CD4-positive, CD25-positive, alpha-beta regulatory T cell (primary cell): ENCODE measurements at regions not wholly inside any gene's neighbourhood (a gene's known extent, or its start where the extent isn't known, plus 50 kb on each side); places are given as distances from the start of the nearest gene placed in this dataset.
"Not testable (repeated sequence)": the region's sequence is repeated elsewhere in the genome, so short reads cannot be mapped to it uniquely, and the experiment has no call there.

Source experiments
- ATAC-seq, 2 donors: fragments of 150-1000 bp; cut with Tn5 transposase; one replicate each; pipeline ENCODE4 v1.10.0; 2021; ENCODE audit warnings: low read depth in 2 of 2, moderate number of reproducible peaks in 2 of 2, moderate library complexity in 1 of 2
- DNase-seq, 3 donors: peaks; one replicate each; pipeline versions ENCODE4 v3.0.0 to v3.0.0-alpha.2; 2012 to 2022; ENCODE audit warnings: mixed read lengths in 1 of 3
- H3K27ac ChIP-seq: one replicate; pipeline ENCODE4 v1.7.0; 2013; ENCODE audit warnings: mild to moderate bottlenecking, low read length; ENCODE audit not compliant: insufficient read depth, poor library complexity, severe bottlenecking
- H3K27me3 ChIP-seq: one replicate; pipeline ENCODE4 v1.7.0; 2013; ENCODE audit warnings: low read length; ENCODE audit not compliant: control insufficient read depth, insufficient read depth
- H3K36me3 ChIP-seq: one replicate; pipeline ENCODE4 v1.7.0; 2013; ENCODE audit warnings: mild to moderate bottlenecking, low read length, moderate library complexity; ENCODE audit not compliant: control insufficient read depth, insufficient read depth
- H3K4me1 ChIP-seq: 2 replicates; pipeline ENCODE4 v1.7.0; 2013; ENCODE audit warnings: mild to moderate bottlenecking, low read length; ENCODE audit not compliant: insufficient read depth, control insufficient read depth, poor library complexity, severe bottlenecking
- H3K4me3 ChIP-seq: one replicate; pipeline ENCODE4 v1.7.0; 2013; ENCODE audit warnings: low read depth, mild to moderate bottlenecking, low read length, moderate library complexity
- H3K9me3 ChIP-seq, 2 experiments: 1 replicate in 1 of 2; 2 replicates in 1 of 2; pipeline ENCODE4 v1.7.0; 2013; ENCODE audit warnings: low read length in 2 of 2, mild to moderate bottlenecking in 1 of 2, moderate library complexity in 1 of 2; ENCODE audit not compliant: control insufficient read depth in 2 of 2
- H3K27ac Mint-ChIP-seq, 3 donors: one replicate each; pipeline ENCODE4 v1.8.0; 2020 to 2022; ENCODE audit warnings: mild to moderate bottlenecking in 3 of 3, mixed read lengths in 3 of 3, moderate library complexity in 2 of 3
- H3K27me3 Mint-ChIP-seq: one replicate; pipeline ENCODE4 v1.8.0; 2022; ENCODE audit warnings: mild to moderate bottlenecking, mixed read lengths
- H3K36me3 Mint-ChIP-seq: one replicate; pipeline ENCODE4 v1.8.0; 2020; ENCODE audit warnings: mixed read lengths
- H3K4me1 Mint-ChIP-seq, 4 donors: one replicate each; pipeline ENCODE4 v1.8.0; 2020 to 2022; ENCODE audit warnings: mixed read lengths in 4 of 4, mild to moderate bottlenecking in 1 of 4
- H3K4me3 Mint-ChIP-seq, 4 donors: one replicate each; pipeline ENCODE4 v1.8.0; 2020 to 2022; ENCODE audit warnings: mild to moderate bottlenecking in 4 of 4, mixed read lengths in 4 of 4, moderate library complexity in 3 of 4
- H3K9me3 Mint-ChIP-seq, 7 donors: one replicate each; pipeline ENCODE4 v1.8.0; 2020 to 2022; ENCODE audit warnings: mixed read lengths in 7 of 7, mild to moderate bottlenecking in 3 of 7, moderate library complexity in 2 of 7

DNA sequence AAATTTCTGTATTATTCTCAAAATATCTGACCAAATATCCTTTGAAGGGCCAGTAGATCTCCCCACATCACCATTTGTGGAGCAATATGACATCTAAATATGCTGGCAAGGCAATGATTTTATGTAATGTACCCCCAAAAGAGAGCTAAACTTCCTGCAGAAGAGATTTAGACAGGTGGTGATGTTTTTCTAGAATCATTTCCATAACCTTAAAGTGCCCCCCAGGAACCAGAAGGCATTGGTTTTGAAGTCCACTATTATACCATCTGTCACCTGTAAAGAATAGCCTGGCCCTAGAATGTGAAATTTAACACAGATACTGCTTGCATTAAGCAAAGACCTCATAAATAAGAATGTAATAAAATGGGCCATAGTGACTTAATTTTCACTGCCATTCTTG is 77.9 kb upstream of the ABLIM1 start:
- H3K4me3 Mint-ChIP-seq = no peak overlapping the region
- ATAC-seq = no peak
- Histone ChIP-seq H3K36me3 (no peaks in the 10 kb centered on the region), H3K4me1 (no peaks in the 10 kb centered on the region), H3K27ac (no peak overlapping the region), H3K27me3 (no peaks in the 10 kb centered on the region), H3K4me3 (no peak overlapping the region), H3K9me3 (no peaks in the 10 kb centered on the region)
- H3K27ac Mint-ChIP-seq = no peak overlapping the region
- no peak for DNase-seq
- no peaks in the 10 kb centered on the region for H3K9me3 Mint-ChIP-seq
- peaks cover 0 to 8% (median under 1%) of the 10 kb centered on the region in 4 donors for H3K4me1 Mint-ChIP-seq
- H3K36me3 Mint-ChIP-seq = no peaks in the 10 kb centered on the region
- peaks cover 4% of the 10 kb centered on the region for H3K27me3 Mint-ChIP-seq

DNA sequence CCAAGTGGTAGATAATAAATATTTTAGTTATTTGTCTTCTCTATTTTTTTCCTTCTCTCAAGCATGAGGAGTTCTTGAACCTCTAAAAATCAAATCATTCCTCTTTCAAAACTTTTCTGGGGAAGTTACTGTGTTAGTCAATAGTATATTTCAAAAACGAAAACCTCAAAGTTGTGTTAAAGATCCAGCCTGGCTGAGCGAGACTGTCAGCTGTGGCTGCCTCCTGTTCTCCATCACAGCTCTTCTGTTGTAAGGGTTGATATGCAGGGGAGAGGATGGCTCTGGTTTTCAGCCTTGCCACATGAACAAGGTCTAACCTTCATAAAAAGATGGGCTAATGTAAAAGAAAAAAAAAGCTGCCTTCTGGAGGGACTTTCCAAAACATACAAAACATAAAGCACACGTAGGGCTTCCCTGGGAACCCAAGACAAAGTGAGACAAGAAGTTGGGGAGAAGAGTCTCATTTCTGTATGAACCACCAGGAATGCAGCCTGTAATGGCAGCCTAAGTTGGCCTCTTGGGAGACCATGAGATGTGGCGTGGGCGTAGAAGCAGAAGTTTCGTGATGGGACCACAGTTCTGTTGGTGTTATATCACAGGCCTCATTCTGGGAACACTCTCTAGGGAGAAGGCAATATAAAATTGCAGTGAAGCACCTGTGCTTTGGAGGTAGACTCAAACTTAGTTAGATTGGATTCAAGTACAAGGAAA is 77.9 kb upstream of the FHIP2A start:
- Histone ChIP-seq H3K27me3 (no peaks in the 10 kb centered on the region), H3K9me3 (no peaks in the 10 kb centered on the region), H3K4me1 (no peaks in the 10 kb centered on the region), H3K4me3 (no peak overlapping the region), H3K36me3 (no peaks in the 10 kb centered on the region), H3K27ac (no peak overlapping the region)
- no peaks in the 10 kb centered on the region for H3K27me3 Mint-ChIP-seq
- H3K9me3 Mint-ChIP-seq = no peaks in the 10 kb centered on the region
- DNase-seq (no peak), ATAC-seq (no peak)
- no peak overlapping the region for H3K4me3 Mint-ChIP-seq
- peaks cover 0 to 21% (median 5%) of the 10 kb centered on the region in 4 donors for H3K4me1 Mint-ChIP-seq
- peak overlapping the region in 1 of 3 donors; percentile 18 for H3K27ac Mint-ChIP-seq
- H3K36me3 Mint-ChIP-seq = peaks cover 3% of the 10 kb centered on the region

DNA sequence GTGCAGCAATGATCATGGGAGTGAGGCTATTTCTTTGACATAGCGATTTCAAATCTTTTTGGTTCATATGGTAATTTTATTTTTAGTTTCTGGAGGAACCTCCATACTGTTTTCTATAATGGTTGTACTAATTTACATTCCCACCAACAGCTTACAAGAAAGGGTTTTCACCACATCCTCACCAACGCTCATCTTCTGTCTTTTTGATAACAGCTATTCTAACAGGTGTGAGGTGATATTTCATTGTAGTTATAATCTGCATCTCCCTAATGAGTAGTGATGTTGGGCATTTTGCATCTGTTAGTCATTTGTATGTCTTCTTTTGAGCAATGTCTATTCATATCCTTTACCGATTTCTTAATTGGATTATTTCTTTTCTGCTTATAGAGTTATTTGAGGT is 75.0 kb upstream of the FHIP2A start:
- Histone ChIP-seq H3K9me3 (no peaks in the 10 kb centered on the region), H3K4me3 (no peak overlapping the region), H3K27ac (no peak overlapping the region), H3K36me3 (no peaks in the 10 kb centered on the region), H3K4me1 (no peaks in the 10 kb centered on the region), H3K27me3 (no peaks in the 10 kb centered on the region)
- no peak for DNase-seq
- Mint-ChIP-seq H3K4me1 (peaks cover 0 to 21% (median 10%) of the 10 kb centered on the region in 4 donors), H3K27ac (peak overlapping the region in 1 of 3 donors; percentile 18), H3K36me3 (peaks cover 3% of the 10 kb centered on the region), H3K9me3 (no peaks in the 10 kb centered on the region), H3K27me3 (no peaks in the 10 kb centered on the region), H3K4me3 (no peak overlapping the region)
- no peak for ATAC-seq

DNA sequence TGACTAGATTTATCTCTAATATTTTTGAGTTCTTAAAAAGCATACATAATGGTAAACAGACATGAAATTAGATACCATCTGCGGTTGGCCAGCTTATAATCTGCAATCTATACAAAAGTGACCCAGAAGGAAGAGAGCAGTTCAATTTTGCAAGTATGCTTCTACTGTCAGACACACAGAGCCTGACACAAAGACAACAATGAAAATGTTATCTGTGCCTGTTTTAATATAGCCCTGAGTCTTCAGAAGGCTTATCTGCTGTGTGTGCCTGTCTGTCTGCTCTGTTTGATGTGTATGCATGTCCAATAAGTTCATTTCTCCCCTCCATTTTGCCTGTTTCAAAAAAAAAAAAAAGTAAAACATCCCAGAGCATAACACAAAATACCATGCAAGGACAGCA is 73.3 kb upstream of the FHIP2A start:
- H3K36me3 ChIP-seq = no peaks in the 10 kb centered on the region
- DNase-seq (no peak), ATAC-seq (no peak)
- Mint-ChIP-seq H3K4me3 (no peak overlapping the region), H3K9me3 (peaks cover 0 to 2% (median 0%) of the 10 kb centered on the region in 7 donors), H3K27ac (no peak overlapping the region), H3K36me3 (peaks cover 6% of the 10 kb centered on the region), H3K27me3 (no peaks in the 10 kb centered on the region), H3K4me1 (peaks cover 0 to 21% (median 10%) of the 10 kb centered on the region in 4 donors)
- H3K27me3 ChIP-seq = no peaks in the 10 kb centered on the region
- no peak overlapping the region for H3K27ac ChIP-seq
- no peak overlapping the region for H3K4me3 ChIP-seq
- H3K4me1 ChIP-seq = no peaks in the 10 kb centered on the region
- no peaks in the 10 kb centered on the region for H3K9me3 ChIP-seq

DNA sequence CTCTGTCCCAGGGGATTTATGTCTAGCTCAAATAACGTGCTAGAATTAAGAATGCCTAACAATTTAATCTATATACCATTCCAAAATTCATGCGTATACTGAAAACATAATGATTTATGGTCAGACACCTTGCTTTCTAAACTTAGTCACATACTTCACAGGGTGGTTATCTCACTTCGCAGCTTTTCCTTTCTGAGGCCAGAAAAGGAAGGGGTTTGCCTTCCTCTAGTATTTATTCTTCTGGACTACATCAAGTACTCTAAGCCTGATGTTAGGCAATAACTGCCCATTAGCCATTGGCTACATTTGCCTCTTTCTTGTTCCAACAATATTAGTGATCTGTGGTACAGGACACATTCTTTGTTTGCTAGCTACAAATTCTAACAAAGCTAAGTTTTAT is 72.6 kb upstream of the FHIP2A start:
- Histone ChIP-seq H3K9me3 (no peaks in the 10 kb centered on the region), H3K4me1 (no peaks in the 10 kb centered on the region), H3K27me3 (no peaks in the 10 kb centered on the region), H3K36me3 (no peaks in the 10 kb centered on the region), H3K27ac (no peak overlapping the region), H3K4me3 (no peak overlapping the region)
- H3K4me3 Mint-ChIP-seq = no peak overlapping the region
- ATAC-seq (no peak), DNase-seq (no peak)
- H3K27me3 Mint-ChIP-seq = no peaks in the 10 kb centered on the region
- H3K4me1 Mint-ChIP-seq = peaks cover 0 to 21% (median 10%) of the 10 kb centered on the region in 4 donors
- H3K36me3 Mint-ChIP-seq = peaks cover 6% of the 10 kb centered on the region
- H3K9me3 Mint-ChIP-seq = peaks cover 0 to 2% (median 0%) of the 10 kb centered on the region in 7 donors
- no peak overlapping the region for H3K27ac Mint-ChIP-seq

DNA sequence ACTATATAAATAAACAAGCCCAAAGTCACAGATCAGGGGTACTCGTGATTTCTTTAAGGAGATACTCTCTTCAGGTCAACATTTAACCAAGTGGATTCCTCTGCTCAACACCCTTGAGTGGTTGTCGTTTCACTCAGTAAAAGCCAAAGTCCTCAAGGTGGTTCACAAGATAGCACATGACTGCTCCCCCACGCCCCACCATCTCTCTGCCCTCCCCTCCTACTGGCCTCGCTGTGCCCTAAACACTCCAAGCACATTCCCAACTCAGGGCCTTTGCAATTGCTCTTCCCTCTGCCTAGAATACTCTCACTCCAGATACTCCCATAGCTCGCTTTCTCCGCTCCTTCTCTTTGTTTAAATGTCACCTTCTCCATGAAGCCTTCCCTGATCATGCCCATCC is 72.1 kb upstream of the FHIP2A start:
- no peaks in the 10 kb centered on the region for H3K27me3 ChIP-seq
- H3K4me1 ChIP-seq = no peaks in the 10 kb centered on the region
- DNase-seq = no peak
- peaks cover 0 to 21% (median 10%) of the 10 kb centered on the region in 4 donors for H3K4me1 Mint-ChIP-seq
- no peak for ATAC-seq
- no peaks in the 10 kb centered on the region for H3K36me3 ChIP-seq
- H3K4me3 ChIP-seq = no peak overlapping the region
- H3K27ac Mint-ChIP-seq = peak overlapping the region in 1 of 3 donors; percentile 52
- no peaks in the 10 kb centered on the region for H3K27me3 Mint-ChIP-seq
- no peaks in the 10 kb centered on the region for H3K9me3 ChIP-seq
- H3K27ac ChIP-seq = no peak overlapping the region
- H3K36me3 Mint-ChIP-seq = peaks cover 6% of the 10 kb centered on the region
- H3K9me3 Mint-ChIP-seq = peaks cover 0 to 2% (median 0%) of the 10 kb centered on the region in 7 donors
- no peak overlapping the region for H3K4me3 Mint-ChIP-seq

DNA sequence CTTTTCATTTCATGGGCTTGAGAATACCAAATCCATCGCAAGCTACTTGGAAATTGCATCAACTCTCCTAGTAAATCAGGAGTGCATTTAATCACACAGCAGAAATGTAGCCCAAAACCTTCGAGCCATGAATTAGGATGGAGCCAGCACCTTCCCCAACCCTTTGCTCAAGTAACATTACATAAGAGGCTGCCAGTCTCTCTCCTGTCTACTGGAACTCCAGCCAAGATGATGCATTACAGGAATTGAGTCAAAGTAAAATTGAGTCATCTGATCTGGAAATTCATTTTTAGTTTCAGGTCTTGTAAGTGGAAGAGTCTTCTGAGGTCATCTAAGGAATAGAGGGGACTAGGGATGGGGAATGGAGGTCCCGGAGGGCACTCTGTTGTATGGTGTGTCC is 69.7 kb upstream of the FHIP2A start:
- H3K27ac Mint-ChIP-seq = no peak overlapping the region
- no peak for DNase-seq
- Histone ChIP-seq H3K4me3 (no peak overlapping the region), H3K27ac (no peak overlapping the region), H3K4me1 (no peaks in the 10 kb centered on the region), H3K27me3 (no peaks in the 10 kb centered on the region), H3K9me3 (no peaks in the 10 kb centered on the region), H3K36me3 (no peaks in the 10 kb centered on the region)
- H3K4me1 Mint-ChIP-seq = peaks cover 0 to 10% (median 4%) of the 10 kb centered on the region in 4 donors
- no peak overlapping the region for H3K4me3 Mint-ChIP-seq
- peaks cover 0 to 2% (median 0%) of the 10 kb centered on the region in 7 donors for H3K9me3 Mint-ChIP-seq
- H3K27me3 Mint-ChIP-seq = no peaks in the 10 kb centered on the region
- H3K36me3 Mint-ChIP-seq = peaks cover 3% of the 10 kb centered on the region
- no peak for ATAC-seq

DNA sequence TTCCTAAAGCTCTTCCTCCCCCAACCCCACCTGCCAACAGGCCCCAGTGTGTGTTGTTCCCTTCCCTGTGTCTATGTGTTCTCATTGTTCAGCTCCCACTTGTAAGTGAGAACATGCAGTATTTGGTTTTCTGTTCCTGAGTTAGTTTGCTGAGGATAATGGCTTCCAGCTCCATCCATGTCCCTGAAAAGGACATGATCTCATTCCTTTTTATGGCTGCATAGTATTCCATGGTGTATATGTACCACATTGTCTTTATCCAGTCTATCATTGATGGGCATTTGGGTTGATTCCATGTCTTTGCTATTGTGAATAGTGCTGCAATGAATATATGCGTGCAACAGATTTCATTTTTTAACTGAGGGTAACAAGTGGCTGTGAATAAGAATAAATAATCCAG is 69.0 kb upstream of the FHIP2A start:
- not testable (repeated sequence) for H3K4me1 ChIP-seq, DNase-seq, H3K27ac ChIP-seq, ATAC-seq, H3K36me3 ChIP-seq, H3K36me3 Mint-ChIP-seq, H3K27me3 Mint-ChIP-seq, H3K4me3 ChIP-seq, H3K4me1 Mint-ChIP-seq, H3K4me3 Mint-ChIP-seq, H3K9me3 ChIP-seq, H3K27ac Mint-ChIP-seq, H3K9me3 Mint-ChIP-seq, H3K27me3 ChIP-seq
